Neural progenitor cell (in vitro differentiated cells): ENCODE measurements at regions not wholly inside any gene's neighbourhood (a gene's known extent, or its start where the extent isn't known, plus 50 kb on each side); places are given as distances from the start of the nearest gene placed in this dataset.

Source experiments
- DNase-seq: peaks from one replicate; pipeline ENCODE4 v3.0.0-alpha.2; 2016; ENCODE audit warnings: low spot score
- H2AFZ ChIP-seq: fragments of 200-600 bp; sonication (generic); replicated peaks from 2 replicates; pipeline ENCODE4 v1.6.1; 2016; ENCODE audit warnings: antibody characterized with exemption
- H3F3A ChIP-seq: fragments of 200-600 bp; sonication (generic); 2 replicates; pipeline ENCODE4 v1.6.1; 2016; ENCODE audit warnings: antibody characterized with exemption, low read depth
- H3K27ac ChIP-seq: fragments of 200-600 bp; sonication (generic); 2 replicates; pipeline ENCODE4 v1.5.1; 2016; ENCODE audit warnings: mild to moderate bottlenecking
- H3K27me3 ChIP-seq: fragments of 200-600 bp; sonication (generic); 2 replicates; pipeline ENCODE4 v1.6.1; 2016; ENCODE audit warnings: mild to moderate bottlenecking, moderate library complexity
- H3K36me3 ChIP-seq: fragments of 200-600 bp; sonication (generic); 2 replicates; pipeline ENCODE4 v1.5.1; 2016
- H3K4me1 ChIP-seq: fragments of 200-600 bp; sonication (generic); 2 replicates; pipeline ENCODE4 v1.6.1; 2016; ENCODE audit warnings: mixed run types
- H3K4me2 ChIP-seq: fragments of 200-600 bp; sonication (generic); 2 replicates; pipeline ENCODE4 v1.6.1; 2016
- H3K4me3 ChIP-seq: fragments of 200-600 bp; sonication (generic); 2 replicates; pipeline ENCODE4 v1.5.1; 2016
- H3K79me2 ChIP-seq: fragments of 200-600 bp; sonication (generic); 2 replicates; pipeline ENCODE4 v1.6.1; 2016; ENCODE audit warnings: low read depth
- H3K9ac ChIP-seq: fragments of 200-600 bp; sonication (generic); 2 replicates; pipeline ENCODE4 v1.6.1; 2016
- H3K9me3 ChIP-seq: fragments of 200-600 bp; sonication (generic); 2 replicates; pipeline ENCODE4 v1.5.1; 2016; ENCODE audit warnings: low read depth
- H4K20me1 ChIP-seq: fragments of 200-600 bp; sonication (generic); 2 replicates; pipeline ENCODE4 v1.6.1; 2016; ENCODE audit warnings: low read depth
- H3K27ac Mint-ChIP-seq: 3 replicates; pipeline ENCODE4 v1.8.0; 2021; ENCODE audit warnings: mixed read lengths
- H3K27me3 Mint-ChIP-seq: 2 replicates; pipeline ENCODE4 v1.8.0; 2022; ENCODE audit warnings: low read depth, mild to moderate bottlenecking, inconsistent platforms, moderate library complexity, mixed read lengths; ENCODE audit not compliant: insufficient read depth
- H3K36me3 Mint-ChIP-seq: 3 replicates; pipeline ENCODE4 v1.8.0; 2021; ENCODE audit warnings: mixed read lengths
- H3K4me1 Mint-ChIP-seq: 3 replicates; pipeline ENCODE4 v1.8.0; 2021; ENCODE audit warnings: mixed read lengths
- H3K4me3 Mint-ChIP-seq: 3 replicates; pipeline ENCODE4 v1.8.0; 2021; ENCODE audit warnings: mild to moderate bottlenecking, moderate library complexity, mixed read lengths
- H3K9me3 Mint-ChIP-seq: 3 replicates; pipeline ENCODE4 v1.8.0; 2020; ENCODE audit warnings: mixed read lengths
- EZH2 ChIP-seq: fragments of 200-600 bp; sonication (generic); IDR thresholded peaks from 2 replicates; pipeline ENCODE4 v1.6.1; 2017; ENCODE audit warnings: antibody characterized with exemption, mild to moderate bottlenecking, moderate library complexity
- EZH2phosphoT487 ChIP-seq: fragments of 200-600 bp; sonication (generic); IDR thresholded peaks from 2 replicates; pipeline ENCODE4 v1.6.1; 2017; ENCODE audit warnings: antibody characterized with exemption
- TF ChIP-seq, protein P1 (sequence below): fragments of 200-600 bp; sonication (generic); IDR thresholded peaks from 2 replicates; pipeline ENCODE4 v1.5.1; 2017; ENCODE audit warnings: antibody characterized with exemption, mild to moderate bottlenecking

DNA sequence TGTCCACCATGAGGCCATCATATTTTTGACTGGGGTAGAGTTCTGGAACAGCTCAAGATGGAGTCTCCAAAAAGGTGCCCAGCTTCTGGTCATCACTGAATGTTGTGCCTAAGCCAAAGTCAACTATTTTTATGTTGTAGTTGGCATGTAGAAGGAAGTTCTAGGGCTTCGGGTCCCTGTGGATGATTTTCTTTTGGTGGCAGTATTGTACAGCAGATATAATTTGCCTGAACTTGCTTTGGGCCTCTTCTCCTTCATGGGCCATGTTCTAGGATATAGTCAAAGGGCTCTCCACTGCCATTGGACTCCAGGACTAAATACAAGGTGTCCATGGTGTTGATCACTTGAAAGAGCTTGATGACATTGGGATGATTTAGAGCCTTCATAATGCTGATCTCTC, 143.6 kb downstream of the SLC38A4 start:
- Mint-ChIP-seq H3K36me3 (no peaks in the 10 kb centered on the region), H3K27me3 (peaks cover 3% of the 10 kb centered on the region), H3K9me3 (peaks cover 7% of the 10 kb centered on the region), H3K4me1 (no peaks in the 10 kb centered on the region), H3K4me3 (no peak overlapping the region), H3K27ac (no peak overlapping the region)
- TF ChIP-seq EZH2phosphoT487 (no peak), EZH2 (no peak)
- no peak overlapping the region for H3K4me3 ChIP-seq
- H3K4me2 ChIP-seq: no peak overlapping the region
- H3K36me3 ChIP-seq: no peaks in the 10 kb centered on the region
- no peaks in the 10 kb centered on the region for H3F3A ChIP-seq
- H2AFZ ChIP-seq: no peak overlapping the region
- H4K20me1 ChIP-seq: no peaks in the 10 kb centered on the region
- no peaks in the 10 kb centered on the region for H3K79me2 ChIP-seq
- H3K4me1 ChIP-seq: peaks cover 6% of the 10 kb centered on the region
- H3K27ac ChIP-seq: no peak overlapping the region
- no peak for DNase-seq
- no peaks in the 10 kb centered on the region for H3K27me3 ChIP-seq
- H3K9me3 ChIP-seq: no peaks in the 10 kb centered on the region
- no peak overlapping the region for H3K9ac ChIP-seq

DNA sequence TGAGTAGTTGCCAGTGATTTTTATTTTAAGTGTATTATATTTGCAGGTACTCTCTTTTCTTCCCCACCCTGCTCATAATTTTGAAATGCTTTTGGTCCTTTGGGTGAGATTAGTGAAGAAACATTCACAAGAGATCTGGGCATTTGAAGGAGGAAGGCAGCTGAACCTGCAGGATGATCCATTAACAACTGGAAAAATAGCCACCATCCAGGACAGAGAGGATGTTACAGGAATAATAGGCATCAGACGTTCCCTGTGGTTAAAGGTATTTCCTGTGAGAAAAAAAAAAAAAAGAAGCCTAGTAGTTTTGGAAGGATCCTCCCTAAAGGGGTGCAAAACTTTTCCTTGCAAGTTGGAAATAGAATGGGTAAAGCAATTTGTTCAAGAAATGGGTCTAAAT, 145.3 kb downstream of the SLC38A4 start:
- Histone ChIP-seq H3K27ac (no peak overlapping the region), H3K4me3 (no peak overlapping the region), H3K4me2 (no peak overlapping the region), H2AFZ (no peak overlapping the region), H3K36me3 (no peaks in the 10 kb centered on the region), H3K27me3 (no peaks in the 10 kb centered on the region), H3K4me1 (peaks cover 6% of the 10 kb centered on the region), H4K20me1 (no peaks in the 10 kb centered on the region), H3K9me3 (no peaks in the 10 kb centered on the region), H3F3A (no peaks in the 10 kb centered on the region), H3K9ac (no peak overlapping the region), H3K79me2 (no peaks in the 10 kb centered on the region)
- H3K9me3 Mint-ChIP-seq: peaks cover 7% of the 10 kb centered on the region
- H3K27ac Mint-ChIP-seq: no peak overlapping the region
- H3K4me1 Mint-ChIP-seq: no peaks in the 10 kb centered on the region
- H3K36me3 Mint-ChIP-seq: no peaks in the 10 kb centered on the region
- no peak for TF ChIP-seq EZH2phosphoT487
- TF ChIP-seq, protein P1, sequence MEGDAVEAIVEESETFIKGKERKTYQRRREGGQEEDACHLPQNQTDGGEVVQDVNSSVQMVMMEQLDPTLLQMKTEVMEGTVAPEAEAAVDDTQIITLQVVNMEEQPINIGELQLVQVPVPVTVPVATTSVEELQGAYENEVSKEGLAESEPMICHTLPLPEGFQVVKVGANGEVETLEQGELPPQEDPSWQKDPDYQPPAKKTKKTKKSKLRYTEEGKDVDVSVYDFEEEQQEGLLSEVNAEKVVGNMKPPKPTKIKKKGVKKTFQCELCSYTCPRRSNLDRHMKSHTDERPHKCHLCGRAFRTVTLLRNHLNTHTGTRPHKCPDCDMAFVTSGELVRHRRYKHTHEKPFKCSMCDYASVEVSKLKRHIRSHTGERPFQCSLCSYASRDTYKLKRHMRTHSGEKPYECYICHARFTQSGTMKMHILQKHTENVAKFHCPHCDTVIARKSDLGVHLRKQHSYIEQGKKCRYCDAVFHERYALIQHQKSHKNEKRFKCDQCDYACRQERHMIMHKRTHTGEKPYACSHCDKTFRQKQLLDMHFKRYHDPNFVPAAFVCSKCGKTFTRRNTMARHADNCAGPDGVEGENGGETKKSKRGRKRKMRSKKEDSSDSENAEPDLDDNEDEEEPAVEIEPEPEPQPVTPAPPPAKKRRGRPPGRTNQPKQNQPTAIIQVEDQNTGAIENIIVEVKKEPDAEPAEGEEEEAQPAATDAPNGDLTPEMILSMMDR: no peak
- no peak for TF ChIP-seq EZH2
- H3K27me3 Mint-ChIP-seq: peaks cover 3% of the 10 kb centered on the region
- no peak overlapping the region for H3K4me3 Mint-ChIP-seq
- DNase-seq: no peak

DNA sequence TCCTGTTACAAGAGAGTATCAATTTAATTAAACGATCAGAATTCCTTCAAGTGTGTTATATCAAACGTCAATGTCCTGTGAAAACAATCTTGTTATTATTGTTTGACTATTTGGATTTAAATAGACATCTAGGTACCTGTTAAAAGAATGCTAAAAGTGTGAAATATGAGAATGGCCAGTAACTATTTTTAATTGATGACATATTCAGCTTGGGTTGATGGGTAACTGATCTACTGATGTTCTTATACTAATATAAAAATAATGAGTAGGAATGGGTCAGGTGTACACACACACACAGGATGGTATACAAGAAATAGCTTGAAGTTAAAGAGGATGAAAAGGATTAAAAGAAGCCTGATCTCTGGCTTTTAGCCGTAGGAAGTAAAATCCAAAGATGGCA, 146.0 kb downstream of the SLC38A4 start:
- Histone ChIP-seq H3K9me3 (no peaks in the 10 kb centered on the region), H3K27me3 (no peaks in the 10 kb centered on the region), H3K4me3 (no peak overlapping the region), H3K4me1 (peaks cover 6% of the 10 kb centered on the region), H4K20me1 (no peaks in the 10 kb centered on the region), H3K9ac (no peak overlapping the region), H3K4me2 (no peak overlapping the region), H3K79me2 (no peaks in the 10 kb centered on the region), H3F3A (no peaks in the 10 kb centered on the region), H3K36me3 (no peaks in the 10 kb centered on the region), H2AFZ (no peak overlapping the region), H3K27ac (no peak overlapping the region)
- Mint-ChIP-seq H3K4me1 (no peaks in the 10 kb centered on the region), H3K27me3 (peaks cover under 1% of the 10 kb centered on the region), H3K27ac (no peak overlapping the region), H3K4me3 (no peak overlapping the region), H3K36me3 (no peaks in the 10 kb centered on the region), H3K9me3 (peaks cover 7% of the 10 kb centered on the region)
- TF ChIP-seq EZH2phosphoT487 (no peak), EZH2 (no peak)
- TF ChIP-seq, protein P1: no peak
- no peak for DNase-seq

DNA sequence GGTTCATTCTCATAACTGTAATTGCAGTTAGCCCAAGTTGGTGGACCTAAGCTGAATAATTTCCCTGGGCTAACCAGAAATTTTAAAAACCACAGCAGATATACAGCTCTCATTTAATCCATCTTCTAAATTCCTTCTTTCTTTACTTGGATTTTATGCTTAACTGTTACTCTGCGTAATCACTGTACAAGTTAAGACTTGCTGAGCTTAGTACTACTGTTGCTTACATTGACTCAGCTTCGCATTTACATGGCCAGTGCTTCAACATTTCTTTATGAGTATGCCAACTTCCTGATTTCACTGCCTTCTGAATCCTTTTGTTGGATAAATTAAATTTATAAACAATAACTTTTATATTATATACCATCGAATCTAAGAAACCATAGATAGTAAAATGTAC, 147.4 kb downstream of the SLC38A4 start:
- no peak overlapping the region for H3K4me3 ChIP-seq
- DNase-seq: no peak
- Mint-ChIP-seq H3K36me3 (no peaks in the 10 kb centered on the region), H3K9me3 (no peaks in the 10 kb centered on the region), H3K4me3 (no peak overlapping the region), H3K4me1 (no peaks in the 10 kb centered on the region), H3K27ac (no peak overlapping the region), H3K27me3 (no peaks in the 10 kb centered on the region)
- no peaks in the 10 kb centered on the region for H3K36me3 ChIP-seq
- H3K4me2 ChIP-seq: no peak overlapping the region
- no peak for TF ChIP-seq EZH2phosphoT487
- no peak for TF ChIP-seq EZH2
- TF ChIP-seq, protein P1: no peak
- no peaks in the 10 kb centered on the region for H3F3A ChIP-seq
- H3K9me3 ChIP-seq: no peaks in the 10 kb centered on the region
- no peak overlapping the region for H3K27ac ChIP-seq
- H3K27me3 ChIP-seq: no peaks in the 10 kb centered on the region
- H3K4me1 ChIP-seq: peaks cover 6% of the 10 kb centered on the region
- H3K9ac ChIP-seq: no peak overlapping the region
- no peaks in the 10 kb centered on the region for H3K79me2 ChIP-seq
- H4K20me1 ChIP-seq: no peaks in the 10 kb centered on the region
- H2AFZ ChIP-seq: no peak overlapping the region
